Stimulated activated CD8-positive, alpha-beta memory T cell treated with anti-CD3 and anti-CD28 coated beads, Interleukin-7, amount 100 ng/mL, for 4 hours (primary cell): ENCODE measurements at regions not wholly inside any gene's neighbourhood (a gene's known extent, or its start where the extent isn't known, plus 50 kb on each side); places are given as distances from the start of the nearest gene placed in this dataset.

Experiments used
- DNase-seq, 2 donors: peaks; one replicate each; pipeline ENCODE4 v3.0.0-alpha.2; 2020; ENCODE audit warnings: low read depth in 2 of 2

GRCh38 chr6:156564127-156564806 lies 212.9 kb upstream of the ARID1B start:
- DNase-seq, result peak; percentile 45 to 56

DNA sequence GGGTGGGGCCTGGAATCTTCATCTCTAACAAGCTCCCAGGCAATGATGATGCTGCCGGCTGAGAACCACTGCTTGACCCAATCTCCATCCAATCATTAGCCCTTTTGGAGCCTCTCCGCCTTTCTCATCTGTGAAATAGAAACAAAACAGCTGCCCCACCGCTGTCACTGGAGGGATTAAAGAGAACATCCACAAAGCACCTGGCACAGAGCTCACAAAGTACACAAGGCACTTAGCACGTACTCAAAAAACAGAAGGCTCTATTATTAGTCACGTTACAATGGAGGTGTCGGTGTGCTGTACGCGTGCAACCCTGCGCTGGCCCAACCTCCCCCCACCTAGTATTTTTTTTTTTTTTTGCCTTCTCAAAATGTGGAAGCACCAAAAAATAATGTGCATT lies 213.5 kb upstream of the ARID1B start:
- no peak for DNase-seq

- DNase-seq, result no peak
These were observed 214.5 kb upstream of the ARID1B start for GRCh38 chr6:156562636-156563035.

DNA sequence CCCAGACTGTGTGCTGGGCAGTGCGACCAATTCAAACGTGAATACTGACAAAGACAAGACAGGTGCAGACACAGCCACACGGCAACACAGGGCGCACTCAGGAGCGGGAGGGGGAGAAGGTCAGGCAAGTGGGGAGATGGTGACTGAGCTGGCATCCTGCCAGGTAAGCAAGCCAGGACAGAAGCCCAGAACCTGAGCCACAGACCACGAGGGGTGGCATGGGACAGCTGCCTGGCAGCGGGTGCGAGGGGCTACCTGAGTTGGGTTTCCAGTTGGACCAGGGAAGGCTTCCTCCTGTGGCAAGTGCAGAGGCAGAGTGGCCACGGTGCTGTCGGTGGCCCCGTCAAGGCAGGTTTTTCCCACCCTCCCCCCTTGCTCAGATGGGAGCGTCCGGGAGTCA lies 215.2 kb upstream of the ARID1B start:
- DNase-seq, result no peak

- DNase-seq, result no peak
These were observed 216.7 kb upstream of the ARID1B start for GRCh38 chr6:156560476-156560875.

DNA sequence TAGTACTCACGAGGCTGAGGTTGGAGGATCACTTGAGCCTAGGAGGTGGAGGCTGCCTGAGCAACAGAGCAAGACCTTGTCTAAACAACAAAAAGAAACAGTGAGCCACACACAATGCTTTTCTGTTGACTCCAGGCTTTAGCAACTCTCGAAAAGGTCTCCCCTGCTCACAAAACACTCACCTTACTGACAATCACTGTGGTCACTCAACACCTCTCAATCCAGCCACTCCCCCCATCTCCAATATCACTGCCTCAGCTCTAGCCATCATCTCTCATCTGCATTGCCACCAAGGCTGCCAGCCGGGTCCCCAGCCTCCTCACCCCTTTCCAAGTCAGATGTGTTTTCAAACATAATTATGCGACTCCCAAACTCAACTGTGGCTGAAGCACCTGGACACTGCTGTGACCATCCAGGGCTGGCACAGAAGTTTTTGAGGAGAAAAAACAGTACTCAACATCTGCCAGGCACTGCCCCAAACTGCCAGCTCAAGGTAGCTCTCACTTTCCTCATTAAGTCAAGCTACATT lies 218.0 kb upstream of the ARID1B start:
- DNase-seq, result no peak

DNA sequence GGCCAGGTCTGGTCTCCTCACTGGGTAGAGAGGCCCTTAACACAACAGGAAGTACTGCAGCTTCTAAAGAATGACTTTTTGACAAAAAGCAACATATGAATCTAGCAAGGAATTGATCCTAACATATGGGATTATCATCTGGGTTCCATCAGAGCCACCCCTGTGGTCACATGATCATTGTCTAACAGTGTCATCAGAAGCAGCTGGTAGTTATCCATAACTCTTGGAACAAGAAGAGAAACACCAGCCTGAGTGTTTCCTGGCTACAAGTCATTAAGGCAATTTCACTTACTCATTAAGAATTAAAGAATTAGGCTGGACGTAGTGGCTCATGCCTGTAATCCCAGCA lies 219.3 kb upstream of the ARID1B start:
- no peak for DNase-seq

DNA sequence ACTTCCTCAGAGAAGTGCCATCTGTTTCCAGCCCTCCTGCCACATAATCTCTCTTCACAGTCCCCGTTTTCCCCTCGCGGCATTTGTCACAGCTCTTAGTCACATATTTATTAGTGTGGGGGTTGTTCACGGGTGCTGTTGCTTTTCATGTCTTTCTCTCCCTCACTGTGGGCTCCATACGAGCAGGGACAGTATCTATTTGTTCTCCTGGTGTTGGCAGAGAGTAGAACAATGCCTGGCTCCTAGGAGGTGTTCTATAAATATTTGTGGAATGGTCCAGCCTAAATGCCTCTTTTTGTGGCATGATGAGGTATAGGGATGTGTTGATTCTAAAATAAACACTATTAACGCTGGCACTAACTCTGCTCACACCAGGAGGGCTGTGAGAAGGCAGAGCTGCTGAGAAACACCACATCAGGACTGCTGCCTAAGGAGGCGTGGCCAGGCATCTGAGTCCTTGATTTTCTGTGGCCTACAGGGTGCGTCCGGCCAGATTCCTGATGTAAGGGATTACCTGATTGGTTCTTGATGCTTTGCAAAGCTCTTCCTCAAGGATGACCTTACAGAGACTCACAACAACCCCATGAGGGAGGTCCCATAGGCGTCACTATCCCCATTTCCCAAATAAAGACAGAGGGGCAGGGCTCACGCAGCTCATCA lies 219.8 kb upstream of the ARID1B start:
- DNase-seq, result no peak

DNA sequence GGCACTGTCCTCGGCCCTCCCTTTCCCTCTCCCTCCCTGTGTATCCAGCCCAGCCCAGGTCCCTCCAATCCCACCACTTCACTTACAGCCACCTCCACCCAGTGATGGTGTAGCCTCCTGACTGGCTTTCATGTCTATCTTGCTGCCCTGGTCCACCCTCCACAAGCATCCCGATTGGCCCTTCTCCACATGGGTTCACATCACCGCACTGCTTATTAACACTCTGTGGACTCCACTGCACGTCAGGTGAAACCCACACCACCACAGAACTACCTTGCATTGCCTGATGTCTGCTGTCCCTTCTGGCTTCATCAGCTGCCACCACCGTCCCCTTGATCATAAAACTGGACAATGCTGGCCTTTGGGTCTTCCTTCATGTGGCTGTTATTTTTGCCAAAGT lies 220.4 kb upstream of the ARID1B start:
- DNase-seq, result no peak

GRCh38 chr6:156555116-156555515 lies 222.1 kb upstream of the ARID1B start:
- DNase-seq, result no peak

GRCh38 chr6:156554160-156554559 lies 223.0 kb upstream of the ARID1B start:
- no peak for DNase-seq

DNA sequence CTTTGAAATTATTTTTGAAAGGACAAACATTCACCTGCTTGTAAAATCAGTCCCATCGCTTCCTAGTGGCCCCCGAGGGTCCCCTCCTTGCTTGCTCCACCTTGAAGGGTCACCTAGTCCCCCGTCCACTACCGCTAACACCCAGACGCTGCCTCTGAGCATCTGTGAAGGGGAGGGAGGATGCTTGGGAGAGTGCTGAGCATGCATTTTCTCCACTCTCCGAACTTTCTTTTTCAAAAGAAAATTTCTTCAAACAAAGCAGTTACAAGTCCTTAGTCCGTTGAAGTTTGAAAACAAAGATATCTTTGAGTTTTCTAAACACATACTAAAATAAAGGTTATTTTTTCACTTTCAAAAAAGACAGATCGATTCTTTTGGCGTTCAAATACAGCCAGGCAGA lies 224.3 kb upstream of the ARID1B start:
- DNase-seq, result no peak

- DNase-seq, result no peak
These were observed 226.2 kb upstream of the ARID1B start for GRCh38 chr6:156550949-156551348.

DNA sequence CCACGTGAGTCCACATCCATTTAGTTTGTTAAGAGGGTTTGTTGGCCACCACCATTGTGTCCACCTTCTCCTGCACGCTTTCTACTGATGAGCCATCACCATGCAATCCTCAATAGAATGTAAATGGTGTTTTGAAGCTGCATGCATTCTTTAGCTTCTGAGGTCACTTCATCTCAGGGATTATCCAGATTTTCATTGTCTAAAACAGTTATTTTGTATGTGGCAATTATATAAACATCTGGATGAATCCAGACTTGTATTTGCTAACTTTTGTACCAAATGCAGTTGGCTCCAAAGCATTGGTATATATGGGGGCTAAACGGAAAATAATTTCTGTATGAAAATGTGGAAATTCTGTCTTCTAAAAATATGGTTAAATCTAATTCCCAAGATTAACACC lies 231.2 kb upstream of the ARID1B start:
- DNase-seq, result no peak

GRCh38 chr6:156545021-156545420 lies 232.2 kb upstream of the ARID1B start:
- no peak for DNase-seq

- no peak for DNase-seq
These were observed 233.1 kb upstream of the ARID1B start for GRCh38 chr6:156544046-156544445.

- DNase-seq, result no peak
These were observed 233.7 kb upstream of the ARID1B start for GRCh38 chr6:156543431-156543830.

DNA sequence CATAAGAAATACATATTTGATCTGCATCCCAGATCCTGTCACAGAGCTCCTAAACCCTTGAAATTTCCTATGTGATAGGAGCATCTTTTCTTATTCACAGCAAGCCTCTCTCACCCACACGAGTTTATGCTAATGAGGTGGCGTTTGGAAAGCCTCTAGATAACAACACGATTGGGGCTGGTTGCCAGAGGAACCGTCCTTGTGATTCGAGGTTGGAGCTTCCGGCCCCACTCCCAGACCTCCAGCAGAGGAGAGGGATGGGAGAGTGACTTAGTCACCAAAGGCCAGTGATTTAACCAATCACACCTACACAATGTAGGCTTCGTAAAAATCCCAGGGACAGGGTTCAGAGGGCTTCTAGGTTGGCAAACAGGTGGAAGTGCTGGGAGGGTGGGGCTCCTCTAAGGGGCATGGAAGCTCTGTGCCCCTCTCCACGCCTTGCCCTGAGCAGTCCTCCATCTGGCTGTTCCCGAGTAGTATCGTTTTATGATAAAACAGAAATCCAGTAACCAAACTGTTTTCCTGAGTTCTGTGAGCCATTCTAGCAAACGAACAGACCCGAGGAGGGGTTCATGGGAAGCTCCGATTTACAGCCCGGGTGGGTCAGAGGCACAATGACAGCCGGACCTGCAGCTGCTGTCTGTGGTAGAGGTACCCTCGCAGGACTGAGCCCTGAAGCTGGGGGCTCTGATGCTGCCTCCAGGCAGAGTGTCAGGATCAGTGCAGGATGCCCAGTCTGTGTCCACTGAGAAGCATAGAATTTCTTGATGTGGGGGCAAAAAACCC lies 238.1 kb upstream of the ARID1B start:
- no peak for DNase-seq

GRCh38 chr6:156534594-156534993 lies 242.6 kb upstream of the ARID1B start:
- DNase-seq, result no peak

GRCh38 chr6:156533872-156534524 lies 243.2 kb upstream of the ARID1B start:
- no peak for DNase-seq

- no peak for DNase-seq
These were observed 251.1 kb upstream of the ARID1B start for GRCh38 chr6:156526081-156526480.

DNA sequence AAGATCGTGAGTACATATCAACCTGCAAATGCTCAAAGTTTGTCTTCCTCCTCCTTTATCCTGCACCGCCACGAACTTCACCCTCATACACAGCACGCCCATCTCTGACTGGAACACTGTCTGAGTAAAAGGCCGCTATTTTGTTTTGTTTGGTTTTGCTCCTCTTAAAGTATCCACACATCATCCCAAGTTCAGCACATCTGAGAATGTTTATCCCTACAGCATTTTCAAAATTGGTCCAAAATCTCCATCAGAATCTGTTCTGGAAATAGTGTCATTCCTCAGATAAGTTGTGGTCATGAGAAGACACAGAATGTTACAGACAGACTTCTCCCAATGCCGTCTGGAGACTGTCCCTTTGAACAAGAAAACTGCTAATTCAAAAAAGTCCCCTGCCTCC lies 251.6 kb upstream of the ARID1B start:
- DNase-seq, result no peak
